ENCODE measurements at regions not wholly inside any gene's neighbourhood (a gene's known extent, or its start where the extent isn't known, plus 50 kb on each side); places are given as distances from the start of the nearest gene placed in this dataset.

DNA sequence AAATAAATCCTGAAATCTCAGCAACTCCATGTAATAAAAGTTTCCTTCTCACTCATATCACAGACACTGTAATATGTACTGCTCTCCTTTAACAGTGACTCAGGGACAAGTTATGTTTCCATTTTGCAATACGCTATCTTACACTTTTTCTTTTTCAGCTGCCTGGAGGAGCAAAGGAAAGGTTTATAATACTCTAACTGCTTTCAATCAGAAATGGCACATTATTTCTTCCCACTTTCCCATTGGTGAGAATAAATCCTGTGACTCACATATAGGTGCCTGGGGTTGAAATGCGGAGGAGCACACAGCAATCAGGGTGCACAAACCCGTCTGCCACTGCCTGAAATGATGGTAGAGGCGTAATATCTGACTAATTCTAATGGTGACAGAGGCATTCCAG lies 186.6 kb downstream of the HINT1 start:
- H3K36me3 ChIP-seq (replicated peaks in 1 of 2; ENCODE audit: control insufficient read depth in 1 of 2, insufficient read depth in 2 of 2, low read length in 1 of 2) = no peaks in the 10 kb centered on the region
- TF ChIP-seq FOSL2 (IDR thresholded peaks at IDR 0.05; ENCODE audit: borderline replicate concordance, low read depth) (peak; percentile 39; the same call in 1 of the 2 replicates), SMC3 (IDR thresholded peaks at IDR 0.05; ENCODE audit: low read depth, low read length) (no peak)
- 20% methylated on average over 4 of the region's 4 CpGs for WGBS (ENCODE audit: low lambda C conversion rate)
- no peaks in the 10 kb centered on the region for H3K9me3 ChIP-seq
- H3K4me1 ChIP-seq (ENCODE audit: control insufficient read depth in 1 of 2, insufficient read depth in 2 of 2, low read depth in 1 of 2, low read length in 1 of 2) = no peaks in the 10 kb centered on the region; a peak in 1 of 4 replicates
- no peaks in the 10 kb centered on the region for H4K20me1 ChIP-seq (ENCODE audit: insufficient read depth)
- peak overlapping the region in 1 of 2 experiments; percentile 9; a peak in 1 of 4 replicates for H3K4me3 ChIP-seq (ENCODE audit: low read depth in 2 of 2, low read length in 1 of 2)
- CTCF ChIA-PET = no interaction called here
- DNase-seq = no peak
- peaks cover 3% of the 10 kb centered on the region for H3F3A ChIP-seq (replicated peaks; ENCODE audit: insufficient read depth)
- POLR2A ChIA-PET = no interaction called here
- peak overlapping the region; percentile 49; the same call in 1 of the 2 replicates for H2AFZ ChIP-seq (ENCODE audit: low read depth)
- no peak overlapping the region; the same call in 1 of the 2 replicates for H3K9ac ChIP-seq
- H3K27me3 ChIP-seq (ENCODE audit: insufficient read depth) = no peaks in the 10 kb centered on the region; the same call in 1 of the 2 replicates
- no peak overlapping the region; a peak in 1 of 4 replicates for H3K27ac ChIP-seq (ENCODE audit: low read depth in 2 of 2, low read length in 1 of 2)
- no peaks in the 10 kb centered on the region for H3K9me2 ChIP-seq
- H3K79me2 ChIP-seq (ENCODE audit: insufficient read depth) = no peaks in the 10 kb centered on the region
- H3K4me2 ChIP-seq = peak overlapping the region; percentile 51; the same call in 1 of the 2 replicates

GRCh38 chr5:130976493-130976892 lies 188.6 kb downstream of the HINT1 start:
- POLR2A ChIA-PET = no interaction called here

More at GRCh38 chr5:130976493-130976892, 188.6 kb downstream of the HINT1 start:
- no peak for TF ChIP-seq FOXJ3 (CRISPR knock-in tag; IDR thresholded peaks at IDR 0.05)
- TF ChIP-seq RXRA (IDR thresholded peaks at IDR 0.05; ENCODE audit: borderline replicate concordance, low read depth) = no peak
- no peak for TF ChIP-seq JUND (IDR thresholded peaks at IDR 0.05)
- no peak for TF ChIP-seq NFIC (IDR thresholded peaks at IDR 0.05; ENCODE audit: borderline replicate concordance)
- TF ChIP-seq GABPA (IDR thresholded peaks at IDR 0.05; ENCODE audit: low read depth) = no peak
- TF ChIP-seq PBX3 (IDR thresholded peaks at IDR 0.05) = no peak
- TF ChIP-seq, protein P1, sequence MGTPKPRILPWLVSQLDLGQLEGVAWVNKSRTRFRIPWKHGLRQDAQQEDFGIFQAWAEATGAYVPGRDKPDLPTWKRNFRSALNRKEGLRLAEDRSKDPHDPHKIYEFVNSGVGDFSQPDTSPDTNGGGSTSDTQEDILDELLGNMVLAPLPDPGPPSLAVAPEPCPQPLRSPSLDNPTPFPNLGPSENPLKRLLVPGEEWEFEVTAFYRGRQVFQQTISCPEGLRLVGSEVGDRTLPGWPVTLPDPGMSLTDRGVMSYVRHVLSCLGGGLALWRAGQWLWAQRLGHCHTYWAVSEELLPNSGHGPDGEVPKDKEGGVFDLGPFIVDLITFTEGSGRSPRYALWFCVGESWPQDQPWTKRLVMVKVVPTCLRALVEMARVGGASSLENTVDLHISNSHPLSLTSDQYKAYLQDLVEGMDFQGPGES (IDR thresholded peaks at IDR 0.05; ENCODE audit: low read depth, low read length) = no peak
- TF ChIP-seq NRF1 (IDR thresholded peaks at IDR 0.05; ENCODE audit: low read depth, low read length) = no peak
- no peak for TF ChIP-seq SIN3A (IDR thresholded peaks at IDR 0.05; ENCODE audit: borderline replicate concordance, low read depth, low read length)
- TF ChIP-seq RAD21 (IDR thresholded peaks at IDR 0.05; ENCODE audit: low read length) = no peak
- no peak for TF ChIP-seq EZH2phosphoT487 (IDR thresholded peaks at IDR 0.05; ENCODE audit: borderline replicate concordance, low read depth)
- TF ChIP-seq SMC3 (IDR thresholded peaks at IDR 0.05; ENCODE audit: low read depth, low read length) = no peak
- TF ChIP-seq RFX5 (IDR thresholded peaks at IDR 0.05; ENCODE audit: low read length) = no peak
- TF ChIP-seq, protein P2, sequence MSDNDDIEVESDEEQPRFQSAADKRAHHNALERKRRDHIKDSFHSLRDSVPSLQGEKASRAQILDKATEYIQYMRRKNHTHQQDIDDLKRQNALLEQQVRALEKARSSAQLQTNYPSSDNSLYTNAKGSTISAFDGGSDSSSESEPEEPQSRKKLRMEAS (IDR thresholded peaks at IDR 0.05; ENCODE audit: low read depth) = no peak
- no peak for TF ChIP-seq GATA2 (CRISPR knock-in tag; IDR thresholded peaks at IDR 0.05)
- TF ChIP-seq YY1 (IDR thresholded peaks at IDR 0.05; ENCODE audit: low read depth) = no peak
- no peak for TF ChIP-seq MXI1 (IDR thresholded peaks at IDR 0.05; ENCODE audit: low read depth, low read length)
- no peak for TF ChIP-seq ELF1 (IDR thresholded peaks at IDR 0.05)
- TF ChIP-seq FOSL2 (IDR thresholded peaks at IDR 0.05; ENCODE audit: borderline replicate concordance, low read depth) = no peak
- H3K9me2 ChIP-seq = no peaks in the 10 kb centered on the region
- peaks cover 3% of the 10 kb centered on the region for H3F3A ChIP-seq (replicated peaks; ENCODE audit: insufficient read depth)
- no peaks in the 10 kb centered on the region for H3K36me3 ChIP-seq (replicated peaks in 1 of 2; ENCODE audit: control insufficient read depth in 1 of 2, insufficient read depth in 2 of 2, low read length in 1 of 2)
- CTCF ChIA-PET = no interaction called here
- H3K27me3 ChIP-seq (ENCODE audit: insufficient read depth) = no peaks in the 10 kb centered on the region; the same call in 1 of the 2 replicates
- DNase-seq = no peak
- H3K27ac ChIP-seq (ENCODE audit: low read depth in 2 of 2, low read length in 1 of 2) = no peak overlapping the region
- no peaks in the 10 kb centered on the region; a peak in 1 of 4 replicates for H3K4me1 ChIP-seq (ENCODE audit: control insufficient read depth in 1 of 2, insufficient read depth in 2 of 2, low read depth in 1 of 2, low read length in 1 of 2)
- no peak overlapping the region for H3K4me2 ChIP-seq
- no peak overlapping the region for H3K4me3 ChIP-seq (ENCODE audit: low read depth in 2 of 2, low read length in 1 of 2)
- H3K9ac ChIP-seq = no peak overlapping the region
- no peaks in the 10 kb centered on the region for H4K20me1 ChIP-seq (ENCODE audit: insufficient read depth)
- no peaks in the 10 kb centered on the region for H3K9me3 ChIP-seq
- H3K79me2 ChIP-seq (ENCODE audit: insufficient read depth) = no peaks in the 10 kb centered on the region
- no peak overlapping the region for H2AFZ ChIP-seq (ENCODE audit: low read depth)
